A549 (cell line): ENCODE measurements at regions not wholly inside any gene's neighbourhood (a gene's known extent, or its start where the extent isn't known, plus 50 kb on each side); places are given as distances from the start of the nearest gene placed in this dataset.

Experiments used
- ATAC-seq, 2 experiments: fragments of 200-7000 bp in 1 of 2; fragments of >200 bp in 1 of 2; cut with Nextera tagmentation in 1 of 2; cut with Tn5 transposase in 1 of 2; 3 replicates each; pipeline versions ENCODE4 v1.8.0 to v1.9.1; 2018 to 2020; ENCODE audit warnings: mild to moderate bottlenecking in 1 of 2, moderate library complexity in 1 of 2
- CTCF ChIA-PET: fragments of 300-600 bp; sonication (Branson Sonifier 250); formaldehyde crosslinking; extraction: SDS; loops from one replicate; lab custom pipeline; 2021; ENCODE audit warnings: antibody characterized with exemption, inconsistent platforms; lab: Yijun Ruan, JAX
- POLR2A ChIA-PET: fragments of 350-600 bp; formaldehyde crosslinking; extraction: SDS; loops from one replicate; lab custom pipeline; 2021; ENCODE audit warnings: antibody characterized with exemption, inconsistent platforms; lab: Yijun Ruan, JAX
- DNase-seq, 2 experiments: peaks; one replicate each; pipeline versions ENCODE4 v3.0.0 to v3.0.0-alpha.2; 2011 to 2016; ENCODE audit warnings: low read depth in 1 of 2, low spot score in 1 of 2
- FAIRE-seq: peaks from 2 replicates; lab custom pipeline; 2011; peaks lifted over from hg19 to GRCh38; lab: Jason Lieb, UNC
- H3K27ac ChIP-seq, 2 experiments: fragments of >200 bp; sonication (Bioruptor Twin); formaldehyde crosslinking; 3 replicates each; pipeline ENCODE4 v1.5.1; 2016 to 2017
- H3K4me1 ChIP-seq: fragments of >200 bp; sonication (Bioruptor Twin); formaldehyde crosslinking; 3 replicates; pipeline ENCODE4 v1.6.1; 2016
- H3K4me2 ChIP-seq: fragments of >200 bp; sonication (Bioruptor Twin); formaldehyde crosslinking; 3 replicates; pipeline ENCODE4 v1.6.1; 2016
- H3K4me3 ChIP-seq: fragments of >200 bp; sonication (Bioruptor Twin); formaldehyde crosslinking; 3 replicates; pipeline ENCODE4 v1.5.1; 2016
- H3K9me3 ChIP-seq: fragments of >200 bp; sonication (Bioruptor Twin); formaldehyde crosslinking; 3 replicates; pipeline ENCODE4 v1.6.1; 2016
- BCL3 ChIP-seq: fragments of >200 bp; sonication (Bioruptor Twin); formaldehyde crosslinking; IDR thresholded peaks from 3 replicates; pipeline ENCODE4 v1.6.1; 2016
- CHD2 ChIP-seq: fragments of 150-350 bp; IDR thresholded peaks from 2 replicates; pipeline ENCODE4 v1.6.1; 2014; ENCODE audit warnings: low read length; ENCODE audit not compliant: partially characterized antibody
- EHF ChIP-seq: fragments of 250-450 bp; sonication (Bioruptor Pico); IDR thresholded peaks from 2 replicates; pipeline ENCODE4 v1.5.0; 2020; ENCODE audit warnings: mild to moderate bottlenecking
- FOSB ChIP-seq: fragments of 250-450 bp; sonication (Bioruptor Pico); IDR thresholded peaks from 2 replicates; pipeline ENCODE4 v1.5.0; 2020; ENCODE audit warnings: mild to moderate bottlenecking, moderate library complexity
- HDAC2 ChIP-seq: fragments of 200-600 bp; sonication (generic); IDR thresholded peaks from 2 replicates; pipeline ENCODE4 v1.6.1; 2016
- HES2 ChIP-seq: fragments of >200 bp; sonication (Bioruptor Twin); formaldehyde crosslinking; IDR thresholded peaks from 2 replicates; pipeline ENCODE4 v1.6.1; 2016
- HEYL ChIP-seq: fragments of 250-450 bp; sonication (Bioruptor Pico); IDR thresholded peaks from 2 replicates; pipeline ENCODE4 v1.8.0; 2021; ENCODE audit warnings: mild to moderate bottlenecking, moderate library complexity
- HOXA7 ChIP-seq: fragments of 250-450 bp; sonication (Bioruptor Pico); IDR thresholded peaks from 2 replicates; pipeline ENCODE4 v1.5.0; 2020; ENCODE audit warnings: mild to moderate bottlenecking, moderate library complexity
- HOXB5 ChIP-seq: fragments of 250-450 bp; sonication (Bioruptor Pico); IDR thresholded peaks from 2 replicates; pipeline ENCODE4 v1.5.0; 2020; ENCODE audit warnings: mild to moderate bottlenecking, moderate library complexity
- JUNB ChIP-seq: fragments of >200 bp; sonication (Bioruptor Twin); formaldehyde crosslinking; IDR thresholded peaks from 2 replicates; pipeline ENCODE4 v1.6.1; 2016
- KDM5A ChIP-seq: fragments of 200-600 bp; sonication (generic); IDR thresholded peaks from 2 replicates; pipeline ENCODE4 v1.6.1; 2016; ENCODE audit warnings: antibody characterized with exemption, mild to moderate bottlenecking
- MAFK ChIP-seq: fragments of 450-650 bp; IDR thresholded peaks from 2 replicates; pipeline ENCODE4 v1.6.1; 2014; ENCODE audit not compliant: partially characterized antibody
- MYC ChIP-seq: IDR thresholded peaks from 2 replicates; pipeline ENCODE4 v1.6.1; 2012; ENCODE audit warnings: mild to moderate bottlenecking, inconsistent platforms, low read length, improper control_type of control experiment, borderline replicate concordance
- NFE2L2 ChIP-seq: fragments of 150-350 bp; conservative IDR thresholded peaks from 2 replicates; pipeline ENCODE4 v1.6.1; 2014; ENCODE audit warnings: low read length
- NR3C1 ChIP-seq: fragments of >200 bp; sonication (Bioruptor Twin); formaldehyde crosslinking; IDR thresholded peaks from 3 replicates; pipeline ENCODE4 v1.6.1; 2017
- PBX3 ChIP-seq: IDR thresholded peaks from 2 replicates; pipeline ENCODE4 v1.6.1; 2012
- PHF8 ChIP-seq: fragments of 200-600 bp; sonication (generic); IDR thresholded peaks from 2 replicates; pipeline ENCODE4 v1.6.1; 2016; ENCODE audit warnings: low read depth, mild to moderate bottlenecking, antibody characterized with exemption, moderate library complexity, borderline replicate concordance
- RARB ChIP-seq: fragments of 250-450 bp; sonication (Bioruptor Pico); IDR thresholded peaks from 2 replicates; pipeline ENCODE4 v1.8.0; 2021; ENCODE audit warnings: mild to moderate bottlenecking, moderate library complexity
- REST ChIP-seq: fragments of 200-600 bp; sonication (generic); IDR thresholded peaks from 2 replicates; pipeline ENCODE4 v1.6.1; 2016; ENCODE audit warnings: antibody characterized with exemption, mild to moderate bottlenecking, moderate library complexity
- RFX5 ChIP-seq: fragments of 450-650 bp; IDR thresholded peaks from 2 replicates; pipeline ENCODE4 v1.7.1; 2014; ENCODE audit warnings: antibody characterized with exemption, mild to moderate bottlenecking, moderate library complexity
- TFCP2L1 ChIP-seq: fragments of 250-450 bp; sonication (Bioruptor Pico); IDR thresholded peaks from 2 replicates; pipeline ENCODE4 v1.5.0; 2021; ENCODE audit warnings: mild to moderate bottlenecking
- ZFP36 ChIP-seq: fragments of 450-650 bp; IDR thresholded peaks from 2 replicates; pipeline ENCODE4 v1.6.1; 2014; ENCODE audit warnings: borderline replicate concordance; ENCODE audit not compliant: partially characterized antibody
- ZNF302 ChIP-seq: fragments of 250-450 bp; sonication (Bioruptor Pico); IDR thresholded peaks from 2 replicates; pipeline ENCODE4 v1.9.0; 2021; ENCODE audit warnings: inconsistent platforms, mild to moderate bottlenecking, moderate library complexity
- WGBS: methylation state at CpG from one replicate; pipeline ENCODE4 v1.1.6; 2017; ENCODE audit errors: missing lambda C conversion rate; 5-methylcytosine and 5-hydroxymethylcytosine counted together

- POLR2A ChIA-PET = no interaction called here
- FAIRE-seq = no peak
- H3K4me3 ChIP-seq = no peak overlapping the region
- WGBS = 47% methylated on average over 3 of the region's 3 CpGs
- TF ChIP-seq ZFP36 (no peak), RFX5 (no peak), PHF8 (no peak), NR3C1 (no peak), HES2 (no peak), EHF (CRISPR knock-in tag) (no peak), JUNB (no peak), HDAC2 (no peak), KDM5A (no peak), BCL3 (no peak), MAFK (no peak), REST (no peak), NFE2L2 (no peak), CHD2 (no peak), ZNF302 (CRISPR knock-in tag) (no peak), HEYL (CRISPR knock-in tag) (no peak), RARB (CRISPR knock-in tag) (no peak), TFCP2L1 (no peak), PBX3 (no peak)
- TF ChIP-seq, all 56 proteins: peak for 0
- Histone ChIP-seq H3K4me1 (no peaks in the 10 kb centered on the region), H3K4me2 (no peak overlapping the region), H3K9me3 (no peaks in the 10 kb centered on the region), H3K27ac (no peak overlapping the region)
- CTCF ChIA-PET = no interaction called here
- DNase-seq (no peak), ATAC-seq (no peak)
Observed at GRCh38 chr22:47602732-47603131, 840.3 kb downstream of the TBC1D22A start.

GRCh38 chr22:47601666-47602065 lies 839.2 kb downstream of the TBC1D22A start:
- Histone ChIP-seq H3K9me3 (no peaks in the 10 kb centered on the region), H3K4me3 (no peak overlapping the region), H3K4me1 (no peaks in the 10 kb centered on the region)
- 33% methylated on average over 10 of the region's 10 CpGs for WGBS
- TF ChIP-seq FOSB (CRISPR knock-in tag) = no peak
- TF ChIP-seq HOXA7 (CRISPR knock-in tag) = no peak
- TF ChIP-seq RARB (CRISPR knock-in tag) = no peak
- no peak for TF ChIP-seq HOXB5
- no peak for TF ChIP-seq MYC
- TF ChIP-seq, all 56 proteins: peak for 0
- ATAC-seq (no peak), DNase-seq (no peak), FAIRE-seq (no peak)
- ChIA-PET CTCF (no interaction called here), POLR2A (no interaction called here)
- H3K27ac ChIP-seq = no peak overlapping the region
- H3K4me2 ChIP-seq = no peak overlapping the region
